DMS114 treated with DMSO at 0.1 percent for 48 hours (cell line): ENCODE measurements at regions not wholly inside any gene's neighbourhood (a gene's known extent, or its start where the extent isn't known, plus 50 kb on each side); places are given as distances from the start of the nearest gene placed in this dataset.

Experiments used
- DNase-seq: peaks from one replicate; lab custom pipeline; 2025; ENCODE audit not compliant: unreplicated experiment; lab: John Stamatoyannopoulos, UW

GRCh38 chr12:86331457-86331856, 75.3 kb upstream of the MGAT4C start:
- DNase-seq, result no peak

DNA sequence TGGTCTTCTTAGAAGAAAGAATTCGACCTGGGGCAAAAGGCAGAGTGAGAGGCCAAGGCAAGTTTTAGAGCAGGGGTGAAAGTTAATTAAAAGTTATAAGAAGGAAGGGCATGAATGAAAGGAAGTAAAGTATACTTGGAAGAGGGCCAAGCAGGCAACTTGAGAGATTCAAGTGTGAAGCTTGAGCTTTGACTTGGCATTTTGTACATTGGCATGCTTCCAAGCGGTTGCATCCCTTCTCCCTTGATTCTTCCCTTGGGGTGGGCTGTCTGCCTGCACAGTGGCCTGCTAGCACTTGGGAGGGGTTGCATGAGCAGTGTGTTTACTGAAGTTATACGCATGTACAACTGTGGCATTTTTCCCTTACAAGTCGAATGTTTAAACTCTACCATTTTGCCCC, 74.8 kb upstream of the MGAT4C start:
- no peak for DNase-seq

- DNase-seq, result no peak
These were observed 56.0 kb upstream of the MGAT4C start for GRCh38 chr12:86312232-86312631.
